PC-9 (cell line): ENCODE measurements at regions not wholly inside any gene's neighbourhood (a gene's known extent, or its start where the extent isn't known, plus 50 kb on each side); places are given as distances from the start of the nearest gene placed in this dataset.
"Not testable (repeated sequence)": the region's sequence is repeated elsewhere in the genome, so short reads cannot be mapped to it uniquely, and the experiment has no call there.

Source experiments
- BruUV-seq: library from RNA; stranded (reverse); fragments of 400-500 nt; replicated peaks from 2 replicates; lab custom pipeline; 2021; lab: Mats Ljungman, UMichigan
- CTCF ChIA-PET: fragments of 300-600 bp; sonication (Branson Sonifier 250); formaldehyde crosslinking; loops from one replicate; lab custom pipeline; 2022; ENCODE audit warnings: antibody characterized with exemption; lab: Charles Lee
- POLR2A ChIA-PET: fragments of 300-600 bp; sonication (Branson Sonifier 250); formaldehyde crosslinking; loops from one replicate; lab custom pipeline; 2022; ENCODE audit warnings: antibody characterized with exemption; ENCODE audit not compliant: unreplicated experiment; lab: Charles Lee
- DNase-seq, 2 experiments: peaks; one replicate each; pipeline versions ENCODE4 v3.0.0 to v3.0.0-alpha.2; 2015 to 2022; ENCODE audit warnings: mixed read lengths in 1 of 2
- H2AFZ ChIP-seq: fragments of 200-600 bp; sonication (generic); 2 replicates; pipeline ENCODE4 v1.8.1; 2017; ENCODE audit warnings: antibody characterized with exemption
- H3F3A ChIP-seq: fragments of 200-600 bp; sonication (generic); 2 replicates; pipeline ENCODE4 v1.8.1; 2017; ENCODE audit warnings: antibody characterized with exemption, mild to moderate bottlenecking, low read depth; ENCODE audit not compliant: insufficient read depth
- H3K27ac ChIP-seq: fragments of 200-600 bp; sonication (generic); 2 replicates; pipeline ENCODE4 v1.6.1; 2016; ENCODE audit warnings: mixed run types
- H3K27me3 ChIP-seq: fragments of 200-600 bp; sonication (generic); 2 replicates; pipeline ENCODE4 v1.6.1; 2016; ENCODE audit warnings: low read depth, mixed run types; ENCODE audit not compliant: insufficient read depth
- H3K36me3 ChIP-seq: fragments of 200-600 bp; sonication (generic); 2 replicates; pipeline ENCODE4 v1.6.1; 2016; ENCODE audit warnings: low read depth, mixed run types
- H3K4me1 ChIP-seq: fragments of 200-600 bp; sonication (generic); replicated peaks from 2 replicates; pipeline ENCODE4 v1.6.1; 2016; ENCODE audit warnings: mixed run types; ENCODE audit not compliant: insufficient read depth
- H3K4me2 ChIP-seq: fragments of 200-600 bp; sonication (generic); 2 replicates; pipeline ENCODE4 v1.6.1; 2017; ENCODE audit warnings: mixed run types
- H3K4me3 ChIP-seq: fragments of 200-600 bp; sonication (generic); 2 replicates; pipeline ENCODE4 v1.6.1; 2016; ENCODE audit warnings: mixed run types
- H3K79me2 ChIP-seq: fragments of 200-600 bp; sonication (generic); 2 replicates; pipeline ENCODE4 v1.6.1; 2017; ENCODE audit warnings: low read depth, mixed run types
- H3K9me2 ChIP-seq: fragments of 200-600 bp; sonication (generic); 2 replicates; pipeline ENCODE4 v1.8.1; 2017; ENCODE audit warnings: mild to moderate bottlenecking; ENCODE audit not compliant: insufficient read depth
- H3K9me3 ChIP-seq: fragments of 200-600 bp; sonication (generic); 2 replicates; pipeline ENCODE4 v1.8.1; 2016; ENCODE audit warnings: low read depth; ENCODE audit not compliant: insufficient read depth
- H4K20me1 ChIP-seq: fragments of 200-600 bp; sonication (generic); 2 replicates; pipeline ENCODE4 v1.8.1; 2017; ENCODE audit not compliant: insufficient read depth
- intact Hi-C: fragments of 100-400 bp; cut with micrococcal nuclease; formaldehyde crosslinking; loops from one replicate; pipeline ENCODE4 v1.10.0; 2022; ENCODE audit not compliant: unreplicated experiment

DNA sequence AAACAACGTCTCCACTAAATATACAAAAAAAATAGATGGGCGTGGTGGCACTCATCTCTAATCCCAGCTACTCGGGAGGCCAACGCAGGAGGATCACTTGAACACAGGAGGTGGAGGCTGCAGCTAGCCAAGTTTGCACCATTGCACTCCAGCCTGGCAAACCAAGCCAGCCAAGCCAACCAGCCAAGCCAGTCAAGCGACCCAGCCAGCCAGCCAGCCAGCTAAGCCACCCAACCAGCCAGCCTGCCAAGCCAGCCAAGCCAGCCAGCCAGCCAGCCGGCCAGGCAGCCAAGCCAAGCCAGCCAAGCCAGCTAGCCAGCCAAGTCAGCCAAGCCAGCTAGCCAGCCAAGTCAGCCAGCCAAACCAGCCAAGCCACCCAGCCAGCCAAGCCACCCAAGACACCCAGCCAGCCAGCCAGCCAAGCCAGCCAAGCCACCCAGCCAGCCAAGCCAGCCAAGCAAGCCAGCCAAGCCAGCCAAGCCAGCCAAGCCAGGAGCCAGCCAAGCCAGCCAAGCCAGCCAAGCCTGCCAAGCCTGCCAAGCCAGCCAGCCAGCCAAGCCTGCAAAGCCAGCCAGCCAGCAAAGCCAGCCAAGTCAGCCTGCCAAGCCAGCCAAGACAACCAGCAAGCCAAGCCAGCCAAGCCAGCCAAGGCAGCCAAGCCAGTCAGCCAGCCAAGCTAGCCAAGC lies 342.2 kb upstream of the PLGLB2 start:
- H3K4me3 ChIP-seq, H3K4me2 ChIP-seq, intact Hi-C loops, H3K9me2 ChIP-seq, H3K27ac ChIP-seq, H3K27me3 ChIP-seq, H3F3A ChIP-seq, H3K79me2 ChIP-seq, H4K20me1 ChIP-seq, POLR2A ChIA-PET, H3K4me1 ChIP-seq, CTCF ChIA-PET, DNase-seq, H3K9me3 ChIP-seq, BruUV-seq, H3K36me3 ChIP-seq, H2AFZ ChIP-seq: not testable (repeated sequence)

DNA sequence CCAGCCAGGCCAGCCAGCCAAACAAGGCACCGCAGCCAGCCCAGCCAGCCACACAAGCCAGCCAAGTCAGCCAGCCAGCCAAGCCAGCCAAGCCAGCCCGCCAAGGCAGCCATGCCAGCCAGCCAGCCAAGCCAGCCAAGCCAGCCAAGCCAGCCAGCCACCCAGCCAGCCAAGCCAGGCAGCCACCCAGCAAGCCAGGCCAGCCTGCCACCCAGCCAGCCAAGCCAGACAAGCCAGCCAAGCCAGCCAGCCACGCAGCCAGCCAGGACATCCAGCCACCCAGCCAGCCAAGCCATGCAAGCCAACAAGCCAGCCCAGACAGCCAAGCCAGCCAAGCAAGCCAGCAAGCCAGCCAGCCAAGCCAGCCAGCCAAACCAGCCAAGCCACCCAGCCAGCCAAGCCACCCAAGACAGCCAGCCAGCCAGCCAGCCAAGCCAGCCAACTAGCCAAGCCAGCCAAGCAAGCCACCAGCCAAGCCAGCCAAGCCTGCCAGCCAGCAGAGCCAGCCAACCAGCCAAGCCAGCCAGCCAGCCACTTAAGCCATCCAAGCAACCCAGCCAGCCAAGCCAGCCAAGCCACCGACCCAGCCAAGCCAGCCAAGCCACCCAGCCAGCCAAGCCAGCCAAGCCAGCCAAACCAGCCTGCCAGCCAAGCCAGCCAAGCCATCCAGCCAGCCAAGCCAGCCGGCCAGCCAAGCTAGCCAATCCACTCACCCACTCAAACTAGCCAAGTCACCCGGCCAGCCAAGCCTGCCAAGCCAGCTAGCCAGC lies 341.3 kb upstream of the PLGLB2 start:
- H3K9me3 ChIP-seq, CTCF ChIA-PET, H3K4me3 ChIP-seq, H3K79me2 ChIP-seq, H3K27me3 ChIP-seq, POLR2A ChIA-PET, H3K9me2 ChIP-seq, H3K4me2 ChIP-seq, H3K27ac ChIP-seq, H3K4me1 ChIP-seq, DNase-seq, intact Hi-C loops, H4K20me1 ChIP-seq, H3F3A ChIP-seq, BruUV-seq, H2AFZ ChIP-seq, H3K36me3 ChIP-seq: not testable (repeated sequence)

GRCh38 chr2:87409601-87410000 lies 338.3 kb upstream of the PLGLB2 start:
- H3K4me3 ChIP-seq, DNase-seq, H3K27me3 ChIP-seq, H3K9me2 ChIP-seq, CTCF ChIA-PET, BruUV-seq, H3K9me3 ChIP-seq, H3F3A ChIP-seq, H3K4me2 ChIP-seq, H4K20me1 ChIP-seq, intact Hi-C loops, H3K79me2 ChIP-seq, H3K4me1 ChIP-seq, POLR2A ChIA-PET, H3K27ac ChIP-seq, H2AFZ ChIP-seq, H3K36me3 ChIP-seq: not testable (repeated sequence)

GRCh38 chr2:87410371-87410770 lies 337.5 kb upstream of the PLGLB2 start:
- H4K20me1 ChIP-seq, H3K4me1 ChIP-seq, H3K9me2 ChIP-seq, H2AFZ ChIP-seq, CTCF ChIA-PET, DNase-seq, H3K4me3 ChIP-seq, intact Hi-C loops, POLR2A ChIA-PET, H3F3A ChIP-seq, H3K27me3 ChIP-seq, BruUV-seq, H3K4me2 ChIP-seq, H3K79me2 ChIP-seq, H3K9me3 ChIP-seq, H3K27ac ChIP-seq, H3K36me3 ChIP-seq: not testable (repeated sequence)

DNA sequence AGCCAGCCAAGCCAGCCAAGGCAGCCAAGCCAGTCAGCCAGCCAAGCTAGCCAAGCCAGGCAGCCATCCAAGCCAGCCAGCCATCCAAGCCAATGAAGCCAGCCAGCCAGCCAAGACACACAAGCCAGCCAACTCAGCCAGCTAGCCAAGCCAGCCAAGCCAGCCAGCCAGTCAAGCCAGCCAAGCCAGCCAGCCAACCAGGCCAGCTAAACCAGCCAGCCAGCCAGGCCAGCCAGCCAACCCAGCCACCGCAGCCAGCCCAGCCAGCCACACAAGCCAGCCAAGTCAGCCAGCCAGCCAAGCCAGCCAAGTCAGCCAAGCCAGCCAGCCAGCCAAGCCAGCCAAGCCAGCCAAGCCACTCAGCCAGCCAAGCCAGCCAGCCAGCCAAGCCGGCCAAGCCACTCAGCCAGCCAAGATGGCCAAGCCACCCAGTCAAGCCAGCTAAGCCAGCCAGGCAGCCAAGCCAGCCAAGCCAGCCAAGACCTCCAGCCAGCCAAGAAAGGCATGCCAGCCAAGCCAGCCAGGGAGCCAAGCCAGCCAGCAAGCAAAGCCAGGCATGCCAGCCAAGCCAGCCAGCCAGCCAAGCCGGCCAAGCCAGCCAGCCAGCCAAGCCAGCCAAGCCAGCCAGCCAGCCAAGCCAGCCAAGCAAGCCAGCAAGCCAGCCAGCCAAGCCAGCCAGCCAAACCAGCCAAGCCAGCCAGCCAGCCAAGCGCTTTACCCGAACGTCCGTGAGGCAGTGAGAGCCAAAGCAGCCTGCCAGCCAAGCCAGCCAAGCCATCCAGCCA lies 335.7 kb upstream of the PLGLB2 start:
- H3K27ac ChIP-seq, H3K4me3 ChIP-seq, H3K27me3 ChIP-seq, intact Hi-C loops, H3K36me3 ChIP-seq, POLR2A ChIA-PET, H3K4me2 ChIP-seq, H3K9me2 ChIP-seq, CTCF ChIA-PET, H3K4me1 ChIP-seq, H4K20me1 ChIP-seq, H2AFZ ChIP-seq, BruUV-seq, H3K9me3 ChIP-seq, H3F3A ChIP-seq, H3K79me2 ChIP-seq, DNase-seq: not testable (repeated sequence)

DNA sequence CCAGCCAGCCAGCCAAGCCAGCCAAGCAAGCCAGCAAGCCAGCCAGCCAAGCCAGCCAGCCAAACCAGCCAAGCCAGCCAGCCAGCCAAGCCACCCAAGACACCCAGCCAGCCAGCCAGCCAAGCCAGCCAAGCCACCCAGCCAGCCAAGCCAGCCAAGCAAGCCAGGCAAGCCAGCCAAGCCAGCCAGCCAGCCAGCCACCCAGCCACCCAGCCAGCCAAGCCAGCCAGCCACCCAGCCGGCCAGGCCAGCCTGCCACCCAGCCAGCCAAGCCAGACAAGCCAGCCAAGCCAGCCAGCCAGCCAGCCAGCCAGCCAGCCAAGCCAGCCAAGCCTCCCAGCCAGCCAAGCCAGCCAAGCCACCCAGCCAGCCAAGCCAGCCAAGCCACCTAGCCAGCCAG lies 333.6 kb upstream of the PLGLB2 start:
- BruUV-seq, H2AFZ ChIP-seq, H3K4me1 ChIP-seq, H3K9me2 ChIP-seq, H3K4me2 ChIP-seq, POLR2A ChIA-PET, H3K4me3 ChIP-seq, H3K9me3 ChIP-seq, H3F3A ChIP-seq, H3K27ac ChIP-seq, H3K36me3 ChIP-seq, H4K20me1 ChIP-seq, CTCF ChIA-PET, H3K79me2 ChIP-seq, intact Hi-C loops, DNase-seq, H3K27me3 ChIP-seq: not testable (repeated sequence)
